ENCODE measurements at regions not wholly inside any gene's neighbourhood (a gene's known extent, or its start where the extent isn't known, plus 50 kb on each side); places are given as distances from the start of the nearest gene placed in this dataset.

GRCh38 chr1:195979646-195980045 lies 628.6 kb downstream of the KCNT2 start:
- Histone ChIP-seq H3K9me2 (replicated peaks; ENCODE audit: low read depth, low read length) (no peaks in the 10 kb centered on the region), H3K4me1 (ENCODE audit: insufficient read depth, low read length, poor library complexity, severe bottlenecking) (no peaks in the 10 kb centered on the region), H3K4me3 (ENCODE audit: low read length, poor library complexity, severe bottlenecking) (no peak overlapping the region), H3K79me2 (ENCODE audit: insufficient read depth, low read length) (no peaks in the 10 kb centered on the region), H3F3A (ENCODE audit: low read depth) (no peaks in the 10 kb centered on the region), H3K36me3 (ENCODE audit: insufficient read depth, low read length) (no peaks in the 10 kb centered on the region), H3K9ac (ENCODE audit: low read depth, low read length, poor library complexity, severe bottlenecking) (no peak overlapping the region), H3K4me2 (ENCODE audit: low read depth, low read length, poor library complexity, severe bottlenecking) (no peak overlapping the region), H4K20me1 (ENCODE audit: insufficient read depth, low read length, poor library complexity, severe bottlenecking) (no peaks in the 10 kb centered on the region), H2AFZ (ENCODE audit: low read length) (no peak overlapping the region), H3K27me3 (ENCODE audit: insufficient read depth, low read length, poor library complexity, severe bottlenecking) (no peaks in the 10 kb centered on the region), H3K9me3 (ENCODE audit: insufficient read depth, low read depth, low read length) (no peaks in the 10 kb centered on the region)
- no peak for TF ChIP-seq EZH2phosphoT487 (IDR thresholded peaks at IDR 0.05; ENCODE audit: borderline replicate concordance)
- no peak for TF ChIP-seq CTCF (conservative IDR thresholded peaks at IDR 0.05; ENCODE audit: low read length)

GRCh38 chr1:195973311-195973904 lies 634.8 kb downstream of the KCNT2 start:
- Histone ChIP-seq H3K36me3 (ENCODE audit: insufficient read depth, low read length) (no peaks in the 10 kb centered on the region), H3K4me1 (ENCODE audit: insufficient read depth, low read length, poor library complexity, severe bottlenecking) (no peaks in the 10 kb centered on the region), H3K9me3 (ENCODE audit: insufficient read depth, low read depth, low read length) (no peaks in the 10 kb centered on the region), H3K27me3 (ENCODE audit: insufficient read depth, low read length, poor library complexity, severe bottlenecking) (no peaks in the 10 kb centered on the region), H2AFZ (ENCODE audit: low read length) (no peak overlapping the region), H3K79me2 (ENCODE audit: insufficient read depth, low read length) (no peaks in the 10 kb centered on the region), H3K9me2 (replicated peaks; ENCODE audit: low read depth, low read length) (no peaks in the 10 kb centered on the region), H3F3A (ENCODE audit: low read depth) (no peaks in the 10 kb centered on the region), H3K4me3 (ENCODE audit: low read length, poor library complexity, severe bottlenecking) (no peak overlapping the region), H3K9ac (ENCODE audit: low read depth, low read length, poor library complexity, severe bottlenecking) (no peak overlapping the region), H3K4me2 (ENCODE audit: low read depth, low read length, poor library complexity, severe bottlenecking) (no peak overlapping the region), H4K20me1 (ENCODE audit: insufficient read depth, low read length, poor library complexity, severe bottlenecking) (no peaks in the 10 kb centered on the region)
- TF ChIP-seq EZH2phosphoT487 (IDR thresholded peaks at IDR 0.05; ENCODE audit: borderline replicate concordance) (no peak), CTCF (conservative IDR thresholded peaks at IDR 0.05; ENCODE audit: low read length) (no peak)

- Histone ChIP-seq H2AFZ (ENCODE audit: low read length) (no peak overlapping the region), H3K36me3 (ENCODE audit: insufficient read depth, low read length) (no peaks in the 10 kb centered on the region), H3K9me2 (replicated peaks; ENCODE audit: low read depth, low read length) (no peaks in the 10 kb centered on the region), H3K9me3 (ENCODE audit: insufficient read depth, low read depth, low read length) (no peaks in the 10 kb centered on the region), H3K27me3 (ENCODE audit: insufficient read depth, low read length, poor library complexity, severe bottlenecking) (no peaks in the 10 kb centered on the region), H3K79me2 (ENCODE audit: insufficient read depth, low read length) (no peaks in the 10 kb centered on the region), H4K20me1 (ENCODE audit: insufficient read depth, low read length, poor library complexity, severe bottlenecking) (no peaks in the 10 kb centered on the region), H3K4me1 (ENCODE audit: insufficient read depth, low read length, poor library complexity, severe bottlenecking) (no peaks in the 10 kb centered on the region), H3K4me2 (ENCODE audit: low read depth, low read length, poor library complexity, severe bottlenecking) (no peak overlapping the region), H3K9ac (ENCODE audit: low read depth, low read length, poor library complexity, severe bottlenecking) (no peak overlapping the region), H3K4me3 (ENCODE audit: low read length, poor library complexity, severe bottlenecking) (no peak overlapping the region), H3F3A (ENCODE audit: low read depth) (no peaks in the 10 kb centered on the region)
- TF ChIP-seq EZH2phosphoT487 (IDR thresholded peaks at IDR 0.05; ENCODE audit: borderline replicate concordance) = no peak
- TF ChIP-seq CTCF (conservative IDR thresholded peaks at IDR 0.05; ENCODE audit: low read length) = no peak
Measured at GRCh38 chr1:195971589-195971988, 636.7 kb downstream of the KCNT2 start.

All from Loucy (cell line).